Spleen (tissue), 7 donors: ENCODE measurements at regions not wholly inside any gene's neighbourhood (a gene's known extent, or its start where the extent isn't known, plus 50 kb on each side); places are given as distances from the start of the nearest gene placed in this dataset.

Source experiments
- CTCF ChIP-seq, 11 experiments: fragments of 200-600 bp in 7 of 11; fragments of 450-650 bp in 4 of 11; sonication (generic) in 4 of 11; IDR thresholded peaks in 8 of 11; conservative IDR thresholded peaks in 3 of 11; 1 replicate in 7 of 11; 2 replicates in 4 of 11; pipeline versions ENCODE4 v1.4.0 to v1.8.0; 2016 to 2021; ENCODE audit warnings: antibody characterized with exemption in 11 of 11, inconsistent platforms in 4 of 11, mild to moderate bottlenecking in 1 of 11
- POLR2A ChIP-seq, 3 donors: fragments of 450-650 bp; IDR thresholded peaks; one replicate each; pipeline ENCODE4 v1.5.1; 2017; ENCODE audit warnings: antibody characterized with exemption in 3 of 3, mild to moderate bottlenecking in 1 of 3
- POLR2AphosphoS5 ChIP-seq, 3 donors: sonication (generic); formaldehyde crosslinking; IDR thresholded peaks; one replicate each; pipeline ENCODE4 v1.5.1; 2017; ENCODE audit warnings: antibody characterized with exemption in 3 of 3
- donor health status: DM: no; HTN: no; CAD: no; lungs with moderate emphysema.
- donor health status: DM: no; HTN: no; CAD: no.
- donor health status: DM: no; HTN: no; CAD: no.

GRCh38 chr2:30315391-30316063 lies 84.2 kb downstream of the LBH start:
- TF ChIP-seq CTCF (IDR thresholded peaks at IDR 0.05 in 8 of 11, conservative IDR thresholded peaks at IDR 0.05 in 3 of 11) (no peak), POLR2A (IDR thresholded peaks at IDR 0.05) (no peak), POLR2AphosphoS5 (IDR thresholded peaks at IDR 0.05) (no peak)
